ENCODE measurements at regions not wholly inside any gene's neighbourhood (a gene's known extent, or its start where the extent isn't known, plus 50 kb on each side); places are given as distances from the start of the nearest gene placed in this dataset.

- ATAC-seq = no peak
- Mint-ChIP-seq H3K27ac (no peak overlapping the region), H3K4me1 (peaks cover 3% of the 10 kb centered on the region; the same call in 1 of the 2 replicates), H3K27me3 (ENCODE audit: low read depth) (no peaks in the 10 kb centered on the region), H3K9me3 (peaks cover 7% of the 10 kb centered on the region), H3K4me3 (no peak overlapping the region), H3K36me3 (no peaks in the 10 kb centered on the region)
- no peak for DNase-seq (ENCODE audit: low spot score)
- CTCF ChIA-PET = no interaction called here
- POLR2A ChIA-PET = no interaction called here
- TF ChIP-seq ZNF416 (CRISPR knock-in tag; IDR thresholded peaks at IDR 0.05) = no peak
- TF ChIP-seq ZNF232 (CRISPR knock-in tag; IDR thresholded peaks at IDR 0.05) = no peak
- no peak for TF ChIP-seq RORB (CRISPR knock-in tag; IDR thresholded peaks at IDR 0.05)
- TF ChIP-seq FOXP4 (CRISPR knock-in tag; IDR thresholded peaks at IDR 0.05) = no peak
- TF ChIP-seq ZBTB21 (CRISPR knock-in tag; IDR thresholded peaks at IDR 0.05; ENCODE audit: borderline replicate concordance) = no peak
- no peak for TF ChIP-seq GTF2I (CRISPR knock-in tag; conservative IDR thresholded peaks at IDR 0.05)
- no peak for TF ChIP-seq ATF3 (CRISPR knock-in tag; conservative IDR thresholded peaks at IDR 0.05)
- no peak for TF ChIP-seq ZSCAN18 (CRISPR knock-in tag; IDR thresholded peaks at IDR 0.05)
- no peak for TF ChIP-seq MLX (CRISPR knock-in tag; IDR thresholded peaks at IDR 0.05)
- TF ChIP-seq RELA (CRISPR knock-in tag; IDR thresholded peaks at IDR 0.05; ENCODE audit: borderline replicate concordance) = no peak
- TF ChIP-seq ZNF121 (CRISPR knock-in tag; IDR thresholded peaks at IDR 0.05) = no peak
- no peak for TF ChIP-seq CREM (CRISPR knock-in tag; IDR thresholded peaks at IDR 0.05)
- no peak for TF ChIP-seq MXD4 (CRISPR knock-in tag; IDR thresholded peaks at IDR 0.05; ENCODE audit: borderline replicate concordance)
- TF ChIP-seq CBFB (CRISPR knock-in tag; IDR thresholded peaks at IDR 0.05; ENCODE audit: low read depth) = no peak
- TF ChIP-seq PRRX2 (CRISPR knock-in tag; IDR thresholded peaks at IDR 0.05) = no peak
- no peak for TF ChIP-seq ZNF281 (CRISPR knock-in tag; IDR thresholded peaks at IDR 0.05)
- no peak for TF ChIP-seq NR1H2 (CRISPR knock-in tag; IDR thresholded peaks at IDR 0.05)
- no peak for TF ChIP-seq STAT6 (CRISPR knock-in tag; conservative IDR thresholded peaks at IDR 0.05; ENCODE audit: low read depth)
- no peak for TF ChIP-seq ZNF423 (CRISPR knock-in tag; IDR thresholded peaks at IDR 0.05)
- TF ChIP-seq ZNF396 (CRISPR knock-in tag; IDR thresholded peaks at IDR 0.05; ENCODE audit: borderline replicate concordance) = no peak
These were observed 199.4 kb upstream of the LRRTM4 start for GRCh38 chr2:77721593-77721992.
